ENCODE measurements at regions not wholly inside any gene's neighbourhood (a gene's known extent, or its start where the extent isn't known, plus 50 kb on each side); places are given as distances from the start of the nearest gene placed in this dataset.

DNA sequence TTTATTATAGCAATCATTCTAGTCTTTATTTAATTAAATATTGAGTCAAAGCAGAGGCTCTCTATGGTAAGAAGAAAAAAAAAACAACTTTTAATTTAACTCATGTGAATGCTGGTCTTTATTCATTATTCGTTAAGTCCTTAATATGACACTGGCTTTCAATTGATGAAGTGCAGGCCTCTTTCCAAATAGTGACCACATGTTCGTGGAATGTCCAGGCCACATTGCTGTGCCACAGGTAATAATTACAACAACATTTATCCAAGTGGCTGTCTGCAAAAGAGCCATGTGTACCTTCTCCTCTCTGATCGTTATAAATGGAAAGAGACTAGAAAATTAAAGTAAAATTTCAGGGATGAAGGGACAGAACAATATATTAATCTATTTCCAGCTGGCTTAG is 220.1 kb upstream of the PABPC4L start:
- DNase-seq (ENCODE audit: low read depth in 4 of 4, low spot score in 3 of 4): no peak

DNA sequence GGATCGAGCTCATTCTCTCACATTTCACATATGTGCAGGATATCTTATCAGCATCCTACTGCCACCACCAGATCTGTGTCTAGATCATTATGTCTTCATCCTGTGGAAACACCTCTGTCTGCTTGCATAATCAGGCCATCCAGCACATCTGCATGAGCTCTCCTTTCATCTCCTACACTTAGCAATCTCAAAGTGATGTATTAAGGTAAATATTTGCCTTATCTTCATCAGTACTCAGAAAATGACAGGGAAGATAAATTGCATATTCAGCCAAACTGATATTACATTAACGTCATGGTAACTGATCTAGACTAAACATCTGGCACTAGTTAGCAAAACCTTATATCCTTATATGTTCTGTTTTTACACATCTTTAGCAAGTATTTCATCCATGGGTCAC is 207.3 kb upstream of the PABPC4L start:
- no peak for DNase-seq (ENCODE audit: low read depth in 4 of 4, low spot score in 3 of 4)

DNA sequence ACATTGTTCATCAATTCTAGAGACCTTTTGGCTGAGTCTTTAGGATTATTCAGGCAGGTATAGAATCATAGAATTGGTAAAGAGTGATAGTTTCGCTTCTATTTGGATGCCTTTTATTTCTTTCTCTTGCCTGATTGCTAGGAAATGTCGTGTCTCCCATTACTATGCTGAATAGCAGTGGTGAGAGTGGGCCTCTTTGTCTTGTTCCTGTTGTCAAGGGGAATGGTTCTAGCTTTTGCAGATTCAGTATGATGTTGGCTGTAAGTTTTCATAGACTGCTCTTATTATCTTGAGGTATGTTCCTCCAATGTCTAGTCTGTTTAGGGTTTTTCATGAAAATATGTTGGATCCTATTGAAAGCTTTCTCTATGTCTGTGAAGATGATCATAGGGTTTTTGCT is 200.2 kb upstream of the PABPC4L start:
- DNase-seq (ENCODE audit: low read depth in 4 of 4, low spot score in 3 of 4): no peak

DNA sequence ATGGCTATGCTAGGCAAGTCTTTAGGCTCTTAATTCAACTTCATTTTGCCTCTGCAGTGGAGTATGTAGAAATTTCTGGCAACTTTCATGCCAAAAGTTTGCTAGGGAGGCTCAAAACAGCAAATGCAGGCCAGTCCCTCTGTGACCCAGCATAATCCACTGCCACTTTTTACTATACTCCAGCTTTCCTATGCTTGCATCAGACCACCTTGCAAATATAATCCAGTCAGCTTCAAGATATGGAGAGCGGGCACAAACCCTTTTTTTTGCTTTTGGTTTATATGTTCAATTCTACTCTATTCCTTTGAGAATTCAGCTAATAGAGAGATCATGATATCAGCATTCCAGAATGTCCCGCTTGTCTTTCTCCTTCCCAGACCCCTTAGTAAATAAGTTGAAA is 192.0 kb upstream of the PABPC4L start:
- DNase-seq (ENCODE audit: low read depth in 4 of 4, low spot score in 3 of 4): no peak

DNA sequence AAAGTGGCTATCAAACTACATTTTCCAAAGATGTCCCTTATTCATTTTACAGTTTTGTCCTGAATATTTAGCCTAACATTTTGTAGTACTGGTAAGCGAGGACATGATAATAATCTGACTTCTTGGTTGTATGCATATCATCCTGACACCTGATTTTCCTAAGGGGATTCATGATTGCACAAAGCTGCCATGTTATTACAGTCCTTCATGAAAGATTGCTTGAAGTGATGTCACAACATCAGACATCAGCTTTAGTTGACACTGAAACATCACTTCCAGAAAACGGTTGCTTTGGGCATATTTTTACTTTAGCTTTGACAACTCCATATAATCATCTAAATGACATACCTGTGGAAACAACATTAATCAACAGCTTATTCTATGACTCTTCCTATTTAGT is 188.7 kb upstream of the PABPC4L start:
- no peak for DNase-seq (ENCODE audit: low read depth in 4 of 4, low spot score in 3 of 4)

DNA sequence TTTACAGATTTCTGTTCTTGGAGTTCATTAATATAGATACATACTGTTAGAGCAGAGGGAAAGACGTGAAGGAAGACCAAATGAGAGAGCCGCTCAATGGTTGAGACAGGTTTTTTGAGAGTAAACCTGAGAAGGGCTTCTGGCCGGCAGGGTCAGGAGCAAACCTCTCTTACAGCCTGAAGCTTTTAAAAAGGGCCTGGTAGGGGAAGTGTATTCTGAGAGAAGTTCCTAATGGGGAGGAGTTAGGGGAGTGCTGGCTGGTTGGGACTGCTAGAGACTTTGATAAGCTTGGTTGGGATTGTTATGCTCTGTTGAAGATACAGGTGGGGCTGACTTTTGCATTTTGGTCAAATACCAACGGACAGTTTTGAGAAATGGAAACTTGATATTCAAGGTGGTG is 186.8 kb upstream of the PABPC4L start:
- no peak for DNase-seq (ENCODE audit: low read depth in 4 of 4, low spot score in 3 of 4)

DNA sequence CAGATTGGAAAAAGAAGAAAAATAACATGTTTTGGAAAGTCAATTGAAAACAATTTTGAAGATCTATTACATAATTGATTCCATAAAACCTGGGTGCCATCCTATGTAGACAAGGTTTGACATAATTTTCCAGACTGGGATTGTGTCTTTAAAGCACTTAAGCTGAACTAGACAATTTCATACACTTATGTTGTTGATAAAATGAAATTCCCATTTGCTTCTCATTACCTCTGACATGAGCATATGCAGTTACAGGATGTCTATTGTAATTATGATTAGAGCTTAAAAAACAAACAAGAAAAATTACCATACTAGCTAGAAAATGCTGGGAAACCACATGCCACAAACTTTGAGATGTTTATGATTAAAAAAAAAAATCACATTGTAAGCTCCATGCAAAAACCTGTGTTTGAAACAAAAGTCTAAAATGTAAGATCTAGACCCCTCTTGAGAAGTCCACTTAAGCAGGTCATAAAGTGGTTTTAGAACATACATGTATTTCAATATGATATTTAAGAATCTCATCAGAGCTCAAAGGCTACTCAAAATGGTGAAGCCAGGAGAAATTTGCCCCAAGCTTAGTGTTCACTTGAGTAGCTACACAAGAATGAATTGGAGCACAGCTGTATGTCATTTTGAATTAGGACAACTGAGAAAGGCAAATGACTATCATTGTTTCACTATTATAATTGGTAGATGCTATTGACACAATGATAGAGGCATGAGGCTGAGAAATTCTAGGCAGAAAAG is 181.1 kb upstream of the PABPC4L start:
- DNase-seq (ENCODE audit: low read depth in 4 of 4, low spot score in 3 of 4): no peak

DNA sequence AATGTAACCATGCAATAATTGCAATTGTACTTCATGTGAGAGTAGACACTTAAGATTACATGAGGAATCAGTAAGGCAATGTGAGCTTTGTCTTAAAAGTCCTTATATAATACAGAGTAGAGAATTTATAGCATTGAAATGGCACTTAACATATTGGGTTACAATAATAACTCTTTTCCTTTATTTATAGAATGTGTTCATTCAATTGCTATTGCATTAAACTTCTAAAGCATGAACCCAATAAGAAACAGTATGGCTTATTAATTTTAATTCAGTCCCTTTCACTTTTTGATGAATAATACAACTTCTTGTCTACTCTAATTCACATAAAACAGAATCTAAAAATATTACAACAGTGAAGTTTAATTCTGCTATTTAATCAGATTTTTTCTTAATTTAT is 174.2 kb upstream of the PABPC4L start:
- DNase-seq (ENCODE audit: low read depth in 4 of 4, low spot score in 3 of 4): no peak

DNA sequence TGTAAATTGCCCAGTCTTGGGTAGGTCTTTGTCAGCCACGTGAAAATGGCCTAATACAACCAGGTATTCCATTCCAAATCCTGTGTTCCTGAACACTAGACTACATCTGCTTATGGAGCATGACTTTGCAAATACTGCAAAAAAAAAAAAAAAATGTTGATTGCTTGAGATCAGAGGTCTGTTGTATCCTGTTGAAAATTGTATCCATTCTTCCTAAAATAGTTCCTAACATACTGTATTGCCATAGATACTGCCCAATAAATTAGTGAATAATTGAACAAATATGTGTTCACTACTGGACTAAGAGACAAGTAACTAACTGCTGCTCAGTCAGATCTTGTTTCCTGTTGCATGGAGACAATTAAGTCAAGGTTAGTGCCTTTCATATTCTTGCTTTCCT is 164.3 kb upstream of the PABPC4L start:
- no peak for DNase-seq (ENCODE audit: low read depth in 4 of 4, low spot score in 3 of 4)

DNA sequence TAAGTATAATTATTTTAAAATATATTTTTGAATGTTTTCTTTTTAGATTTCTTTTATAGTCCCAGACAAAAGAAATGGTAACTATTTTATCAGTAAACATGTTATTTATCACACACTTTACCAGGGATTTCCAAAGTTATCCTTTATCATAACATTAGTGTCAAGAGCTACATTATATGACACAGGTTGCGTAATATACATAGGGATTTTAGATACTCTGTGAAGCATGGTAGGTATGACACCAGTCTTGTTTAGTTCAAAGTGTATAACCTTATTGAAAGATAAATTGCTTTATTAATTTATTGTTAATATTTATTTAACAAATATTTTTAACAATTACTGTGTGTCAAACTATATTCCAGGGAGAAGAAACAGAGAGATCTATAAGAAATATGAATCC is 163.3 kb upstream of the PABPC4L start:
- DNase-seq (ENCODE audit: low read depth in 4 of 4, low spot score in 3 of 4): no peak

DNA sequence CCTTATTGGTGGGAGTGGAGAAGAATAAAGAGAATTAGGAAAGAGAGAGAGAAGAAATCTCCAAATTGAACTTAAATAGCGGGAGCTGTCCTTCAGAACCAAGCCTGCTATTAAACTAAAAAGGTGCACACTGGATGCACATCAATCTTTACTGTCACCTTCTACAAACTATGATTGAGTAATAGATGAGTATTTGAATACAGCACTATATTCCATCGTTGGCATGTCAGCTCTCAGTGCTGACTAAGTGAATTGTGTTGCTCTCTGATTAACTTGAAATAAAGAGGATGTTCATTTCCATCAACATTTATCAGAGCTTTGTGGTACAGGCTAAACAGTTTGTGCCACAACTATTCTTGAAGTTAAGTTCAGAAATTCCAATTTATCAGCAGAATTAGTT is 143.7 kb upstream of the PABPC4L start:
- no peak for DNase-seq (ENCODE audit: low read depth in 4 of 4, low spot score in 3 of 4)

DNA sequence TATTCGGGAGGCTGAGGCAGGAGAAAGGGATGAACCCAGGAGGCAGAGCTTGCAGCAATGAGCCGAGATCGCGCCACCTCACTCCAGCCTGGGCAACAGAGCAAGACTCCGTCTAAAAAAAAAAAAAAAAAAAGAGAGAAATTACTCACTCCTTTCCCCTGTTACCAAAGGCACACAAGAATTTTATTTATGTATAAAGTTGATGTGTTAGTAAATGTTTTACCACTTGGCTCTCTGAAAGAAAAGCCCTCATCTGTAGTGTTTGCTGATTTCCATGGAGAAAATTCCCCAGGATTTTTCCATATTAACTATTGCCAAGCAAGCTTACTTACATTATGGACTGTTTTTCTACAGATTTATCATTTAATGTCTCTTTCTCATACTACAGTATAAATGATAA is 142.1 kb upstream of the PABPC4L start:
- DNase-seq (ENCODE audit: low read depth in 4 of 4, low spot score in 3 of 4): no peak

DNA sequence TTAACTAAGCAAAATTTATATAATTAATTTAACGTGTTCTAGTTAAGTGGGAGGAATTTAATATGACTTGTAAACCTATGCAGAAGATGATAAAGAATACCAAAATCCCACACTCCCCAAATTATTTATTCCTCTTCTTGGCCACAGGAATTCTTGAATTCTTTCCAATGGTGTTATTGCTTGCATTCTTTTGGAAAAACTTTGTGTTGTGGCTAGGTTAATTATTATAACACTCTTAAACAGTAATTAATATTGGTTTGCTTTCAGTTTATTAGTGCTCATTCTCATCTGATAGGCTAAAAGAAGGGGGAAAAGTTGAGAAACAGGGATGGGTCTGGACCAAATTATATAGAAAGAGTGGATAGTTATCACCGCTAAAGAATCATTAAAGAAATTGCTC is 141.5 kb upstream of the PABPC4L start:
- no peak for DNase-seq (ENCODE audit: low read depth in 4 of 4, low spot score in 3 of 4)

DNA sequence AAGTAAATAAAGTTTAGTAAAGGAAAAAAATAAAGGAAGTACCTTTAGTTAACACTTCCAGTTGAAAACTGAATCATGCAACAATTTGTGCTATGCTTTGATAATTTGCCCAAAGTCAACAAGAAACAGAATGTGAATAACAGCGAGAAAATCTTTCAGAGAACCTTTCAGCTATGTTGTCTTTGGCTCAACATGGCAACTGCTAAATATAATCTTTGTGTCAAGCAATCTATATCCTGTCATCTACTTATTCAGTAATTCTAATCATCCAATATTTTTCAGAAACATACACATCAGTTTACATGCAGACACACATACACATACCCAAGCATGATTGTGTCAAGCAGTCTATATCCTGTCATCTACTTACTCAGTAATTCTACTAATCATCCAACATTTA is 136.0 kb upstream of the PABPC4L start:
- no peak for DNase-seq (ENCODE audit: low read depth in 4 of 4, low spot score in 3 of 4)

DNA sequence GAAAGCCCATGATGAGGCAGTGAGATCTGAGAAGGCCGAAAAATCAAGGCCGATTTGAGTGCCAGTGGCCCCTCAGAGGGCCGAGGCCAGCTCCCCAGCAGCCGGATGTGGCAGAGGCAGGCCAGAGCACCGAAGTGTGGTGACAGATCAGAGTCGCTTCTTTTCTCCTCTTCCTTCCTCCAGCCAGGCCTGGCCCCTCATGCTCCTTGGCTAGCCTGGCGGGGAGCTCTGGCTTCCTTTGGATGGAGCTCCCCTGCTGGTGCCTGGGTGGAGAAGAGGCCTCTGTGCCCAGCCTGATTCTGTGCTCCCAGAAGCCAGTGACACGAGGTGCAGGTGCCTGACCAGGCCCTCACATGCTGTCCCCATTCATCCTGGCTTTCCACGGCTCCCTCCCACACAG is 127.2 kb upstream of the PABPC4L start:
- no peak for DNase-seq (ENCODE audit: low read depth in 4 of 4, low spot score in 3 of 4)

DNA sequence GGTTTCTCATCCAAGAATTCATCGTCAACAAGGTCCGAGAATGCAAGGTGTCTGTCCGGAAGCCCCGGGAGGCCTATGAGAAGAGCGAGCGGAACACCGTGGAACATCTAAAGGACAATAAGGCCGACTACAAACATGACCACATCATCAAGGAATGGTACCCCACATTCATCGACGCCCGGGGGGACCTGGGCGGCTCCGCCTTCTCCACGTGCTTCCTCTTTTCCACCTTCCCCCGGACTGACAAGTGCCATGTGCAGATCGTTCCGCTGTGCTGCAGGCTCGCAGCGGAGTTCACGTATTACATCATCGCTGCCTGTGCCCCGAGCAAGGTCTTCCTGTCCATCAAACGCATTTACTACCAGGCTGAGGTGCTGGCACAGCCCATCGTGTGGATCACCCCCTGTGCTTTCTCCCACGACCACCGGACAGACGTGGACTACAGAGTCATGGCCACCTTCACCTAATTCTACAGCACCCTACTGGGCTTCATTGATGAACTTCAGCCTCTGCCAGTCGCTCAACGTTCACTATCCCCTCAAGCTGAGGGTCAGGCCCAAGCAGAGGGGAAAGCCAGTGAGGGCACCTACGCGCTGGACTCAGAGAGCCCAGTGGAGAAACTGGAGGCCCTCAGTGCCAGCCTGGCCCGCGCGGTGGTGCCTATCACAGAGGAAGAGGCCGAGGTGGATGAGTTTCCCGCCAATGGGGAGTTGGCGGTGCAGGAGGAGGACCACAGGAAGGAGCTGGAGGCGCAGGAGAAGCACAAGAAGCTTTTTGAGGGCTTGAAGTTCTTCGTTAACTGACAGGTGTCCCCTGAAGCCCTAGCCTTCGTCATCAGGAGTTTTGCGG is 125.9 kb upstream of the PABPC4L start:
- no peak for DNase-seq (ENCODE audit: low read depth in 4 of 4, low spot score in 3 of 4)

DNA sequence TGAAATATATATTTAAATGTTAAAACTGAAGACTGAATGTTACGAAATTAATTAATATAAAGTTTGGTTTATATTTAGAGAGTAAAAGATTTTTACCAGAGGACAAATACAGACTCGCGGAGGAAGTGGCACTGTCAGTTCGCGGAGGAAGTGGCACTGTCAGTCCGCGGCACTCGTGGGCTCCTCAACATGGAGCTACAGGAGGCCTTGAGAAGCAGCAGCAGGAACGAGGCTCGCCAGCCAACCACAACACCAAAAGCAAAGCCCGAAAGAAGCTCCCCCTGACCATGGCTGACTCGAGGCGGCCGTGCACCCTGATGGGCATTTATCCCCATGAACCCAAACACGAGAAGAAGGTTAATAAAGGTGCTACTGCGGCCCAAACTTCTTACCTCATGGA is 125.3 kb upstream of the PABPC4L start:
- no peak for DNase-seq (ENCODE audit: low read depth in 4 of 4, low spot score in 3 of 4)

DNA sequence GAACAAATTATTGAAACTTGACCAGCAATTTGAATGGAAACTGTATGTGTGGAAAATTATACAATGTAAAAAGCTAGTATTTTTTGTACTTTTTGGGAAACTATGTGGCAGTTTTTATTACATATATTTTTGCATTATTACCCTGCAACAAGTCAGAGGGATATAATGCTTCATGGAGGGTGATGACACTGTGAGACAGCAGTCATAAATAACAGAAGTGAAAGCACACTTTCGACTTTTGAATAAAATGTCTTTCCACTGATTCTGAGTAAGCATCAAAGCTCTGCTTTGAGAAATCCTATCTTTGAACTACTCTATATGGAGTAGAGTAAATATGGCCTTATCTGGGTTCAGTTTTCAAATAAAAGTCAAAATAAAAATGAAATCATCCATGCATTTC is 122.6 kb upstream of the PABPC4L start:
- no peak for DNase-seq (ENCODE audit: low read depth in 4 of 4, low spot score in 3 of 4)

DNA sequence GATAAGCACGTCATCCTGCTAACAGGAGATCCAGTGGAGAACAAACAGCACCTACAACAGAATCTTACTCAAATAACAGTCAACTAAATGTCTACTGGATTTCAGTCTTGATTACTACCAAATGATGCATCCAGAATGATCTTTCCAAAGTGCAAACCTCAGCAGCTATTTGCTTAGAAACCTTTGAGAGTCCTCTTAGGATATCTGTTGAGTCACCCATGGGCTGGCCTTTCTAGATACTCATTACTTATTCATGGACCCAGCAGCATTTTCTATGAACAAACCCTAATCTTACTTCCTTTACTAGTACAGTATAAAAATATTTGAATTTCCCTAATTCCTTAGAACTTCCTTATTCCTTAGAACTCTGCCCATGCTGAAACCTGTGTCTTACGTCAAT is 118.5 kb upstream of the PABPC4L start:
- DNase-seq (ENCODE audit: low read depth in 4 of 4, low spot score in 3 of 4): no peak

DNA sequence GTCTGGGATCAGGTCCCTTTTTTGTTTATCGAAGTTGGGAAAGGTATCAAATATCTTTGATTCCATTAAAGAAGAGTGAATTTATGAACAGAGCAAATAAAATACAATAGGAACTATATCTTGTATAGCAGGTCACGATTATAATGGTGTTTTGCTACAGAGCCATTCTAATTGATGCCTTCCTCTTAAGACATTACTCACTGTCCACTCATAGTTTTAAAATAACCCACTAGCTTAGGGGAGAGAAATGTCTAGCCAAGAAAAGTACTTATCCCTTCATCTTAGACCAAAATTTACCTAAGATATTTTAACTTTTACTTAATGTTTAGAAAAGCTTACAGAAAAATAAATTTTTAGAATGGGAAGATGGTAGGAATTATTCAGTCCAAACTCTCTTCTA is 112.0 kb upstream of the PABPC4L start:
- DNase-seq (ENCODE audit: low read depth in 4 of 4, low spot score in 3 of 4): no peak

DNA sequence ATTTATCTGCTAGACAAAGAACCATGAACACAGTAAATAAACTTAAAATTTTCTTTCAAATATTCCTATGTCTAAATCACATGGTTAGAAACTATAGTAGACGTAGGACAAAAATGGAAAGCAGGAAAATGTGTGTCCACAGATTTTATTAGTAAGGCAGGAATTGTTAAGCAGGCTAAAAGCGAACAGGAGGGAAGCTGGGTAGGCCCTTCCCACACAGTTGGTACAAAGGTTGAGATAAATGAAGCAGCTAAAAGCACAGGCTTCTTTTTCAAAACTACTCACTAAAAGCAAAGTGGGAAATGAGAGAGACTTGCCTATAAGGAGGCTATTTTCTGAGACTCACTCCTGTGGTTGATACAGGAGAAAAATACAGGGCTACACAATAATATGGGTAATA is 108.1 kb upstream of the PABPC4L start:
- no peak for DNase-seq (ENCODE audit: low read depth in 4 of 4, low spot score in 3 of 4)

DNA sequence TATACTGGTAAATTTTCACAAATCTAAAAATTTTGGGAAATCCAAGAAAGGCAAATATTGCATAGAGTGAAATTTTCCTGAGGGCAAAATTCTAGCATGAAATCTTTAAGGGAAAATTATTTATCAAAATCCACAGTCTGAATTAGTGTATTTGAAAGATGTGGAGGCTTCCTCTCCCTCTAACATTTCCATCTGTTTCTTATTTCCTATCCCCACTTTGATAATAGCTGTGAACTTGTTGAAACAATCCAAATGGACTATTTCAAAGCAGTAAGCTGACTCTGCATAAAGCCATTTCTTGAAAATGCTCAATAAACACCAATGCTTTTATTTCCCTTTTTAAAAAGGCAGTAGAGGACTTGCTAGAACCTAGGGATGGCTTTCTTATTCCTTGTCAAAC is 107.3 kb upstream of the PABPC4L start:
- no peak for DNase-seq (ENCODE audit: low read depth in 4 of 4, low spot score in 3 of 4)

Measured in right renal pelvis (tissue), 4 donors.